PC-9 (cell line): ENCODE measurements at regions not wholly inside any gene's neighbourhood (a gene's known extent, or its start where the extent isn't known, plus 50 kb on each side); places are given as distances from the start of the nearest gene placed in this dataset.
A peak's percentile ranks its signal among the peaks of the same experiment; 100 is the strongest.

Source experiments
- BruUV-seq: library from RNA; stranded (reverse); fragments of 400-500 nt; replicated peaks from 2 replicates; lab custom pipeline; 2021; lab: Mats Ljungman, UMichigan
- CTCF ChIA-PET: fragments of 300-600 bp; sonication (Branson Sonifier 250); formaldehyde crosslinking; loops from one replicate; lab custom pipeline; 2022; ENCODE audit warnings: antibody characterized with exemption; lab: Charles Lee
- POLR2A ChIA-PET: fragments of 300-600 bp; sonication (Branson Sonifier 250); formaldehyde crosslinking; loops from one replicate; lab custom pipeline; 2022; ENCODE audit warnings: antibody characterized with exemption; ENCODE audit not compliant: unreplicated experiment; lab: Charles Lee
- DNase-seq, 2 experiments: peaks; one replicate each; pipeline versions ENCODE4 v3.0.0 to v3.0.0-alpha.2; 2015 to 2022; ENCODE audit warnings: mixed read lengths in 1 of 2
- H2AFZ ChIP-seq: fragments of 200-600 bp; sonication (generic); 2 replicates; pipeline ENCODE4 v1.8.1; 2017; ENCODE audit warnings: antibody characterized with exemption
- H3F3A ChIP-seq: fragments of 200-600 bp; sonication (generic); 2 replicates; pipeline ENCODE4 v1.8.1; 2017; ENCODE audit warnings: antibody characterized with exemption, mild to moderate bottlenecking, low read depth; ENCODE audit not compliant: insufficient read depth
- H3K27ac ChIP-seq: fragments of 200-600 bp; sonication (generic); 2 replicates; pipeline ENCODE4 v1.6.1; 2016; ENCODE audit warnings: mixed run types
- H3K27me3 ChIP-seq: fragments of 200-600 bp; sonication (generic); 2 replicates; pipeline ENCODE4 v1.6.1; 2016; ENCODE audit warnings: low read depth, mixed run types; ENCODE audit not compliant: insufficient read depth
- H3K36me3 ChIP-seq: fragments of 200-600 bp; sonication (generic); 2 replicates; pipeline ENCODE4 v1.6.1; 2016; ENCODE audit warnings: low read depth, mixed run types
- H3K4me1 ChIP-seq: fragments of 200-600 bp; sonication (generic); replicated peaks from 2 replicates; pipeline ENCODE4 v1.6.1; 2016; ENCODE audit warnings: mixed run types; ENCODE audit not compliant: insufficient read depth
- H3K4me2 ChIP-seq: fragments of 200-600 bp; sonication (generic); 2 replicates; pipeline ENCODE4 v1.6.1; 2017; ENCODE audit warnings: mixed run types
- H3K4me3 ChIP-seq: fragments of 200-600 bp; sonication (generic); 2 replicates; pipeline ENCODE4 v1.6.1; 2016; ENCODE audit warnings: mixed run types
- H3K79me2 ChIP-seq: fragments of 200-600 bp; sonication (generic); 2 replicates; pipeline ENCODE4 v1.6.1; 2017; ENCODE audit warnings: low read depth, mixed run types
- H3K9me2 ChIP-seq: fragments of 200-600 bp; sonication (generic); 2 replicates; pipeline ENCODE4 v1.8.1; 2017; ENCODE audit warnings: mild to moderate bottlenecking; ENCODE audit not compliant: insufficient read depth
- H3K9me3 ChIP-seq: fragments of 200-600 bp; sonication (generic); 2 replicates; pipeline ENCODE4 v1.8.1; 2016; ENCODE audit warnings: low read depth; ENCODE audit not compliant: insufficient read depth
- H4K20me1 ChIP-seq: fragments of 200-600 bp; sonication (generic); 2 replicates; pipeline ENCODE4 v1.8.1; 2017; ENCODE audit not compliant: insufficient read depth
- CTCF ChIP-seq: fragments of 200-600 bp; sonication (generic); conservative IDR thresholded peaks from 2 replicates; pipeline ENCODE4 v1.6.1; 2017; ENCODE audit warnings: mixed run types, antibody characterized with exemption, mild to moderate bottlenecking, moderate library complexity
- EZH2 ChIP-seq: fragments of 200-600 bp; sonication (generic); IDR thresholded peaks from 2 replicates; pipeline ENCODE4 v1.8.0; 2017; ENCODE audit warnings: antibody characterized with exemption, low read depth
- intact Hi-C: fragments of 100-400 bp; cut with micrococcal nuclease; formaldehyde crosslinking; loops from one replicate; pipeline ENCODE4 v1.10.0; 2022; ENCODE audit not compliant: unreplicated experiment

- intact Hi-C loops = no loop called here
- Histone ChIP-seq H2AFZ (no peak overlapping the region), H3K4me2 (no peak overlapping the region), H3K27me3 (peaks cover 15% of the 10 kb centered on the region; the same call in 1 of the 2 replicates), H3K27ac (no peak overlapping the region), H3K9me3 (no peaks in the 10 kb centered on the region), H3K79me2 (no peaks in the 10 kb centered on the region), H3K36me3 (no peaks in the 10 kb centered on the region), H4K20me1 (no peaks in the 10 kb centered on the region), H3K4me1 (no peaks in the 10 kb centered on the region), H3K9me2 (no peaks in the 10 kb centered on the region), H3K4me3 (no peak overlapping the region), H3F3A (no peaks in the 10 kb centered on the region)
- TF ChIP-seq EZH2 (no peak), CTCF (no peak)
- no TSS peak for BruUV-seq
- CTCF ChIA-PET = no interaction called here
- POLR2A ChIA-PET = no interaction called here
- DNase-seq = peak in 1 of 2 experiments; percentile 22
Measured at GRCh38 chr2:23034996-23035395, 350.0 kb upstream of the KLHL29 start.

GRCh38 chr2:23036629-23037028 lies 348.4 kb upstream of the KLHL29 start:
- Histone ChIP-seq H4K20me1 (no peaks in the 10 kb centered on the region), H3F3A (no peaks in the 10 kb centered on the region), H3K9me2 (no peaks in the 10 kb centered on the region), H3K4me1 (no peaks in the 10 kb centered on the region), H2AFZ (no peak overlapping the region), H3K4me3 (no peak overlapping the region), H3K79me2 (no peaks in the 10 kb centered on the region), H3K9me3 (no peaks in the 10 kb centered on the region), H3K27ac (no peak overlapping the region), H3K27me3 (peaks cover 7% of the 10 kb centered on the region; the same call in 1 of the 2 replicates), H3K4me2 (no peak overlapping the region), H3K36me3 (no peaks in the 10 kb centered on the region)
- TF ChIP-seq CTCF = no peak
- BruUV-seq = no TSS peak
- intact Hi-C loops = no loop called here
- DNase-seq = no peak
- ChIA-PET CTCF (no interaction called here), POLR2A (no interaction called here)

- Histone ChIP-seq H4K20me1 (no peaks in the 10 kb centered on the region), H3K4me2 (no peak overlapping the region), H3K27me3 (peaks cover 7% of the 10 kb centered on the region; the same call in 1 of the 2 replicates), H2AFZ (no peak overlapping the region), H3K9me3 (no peaks in the 10 kb centered on the region), H3K79me2 (no peaks in the 10 kb centered on the region), H3K9me2 (no peaks in the 10 kb centered on the region), H3K4me1 (no peaks in the 10 kb centered on the region), H3K4me3 (no peak overlapping the region), H3F3A (no peaks in the 10 kb centered on the region), H3K36me3 (no peaks in the 10 kb centered on the region), H3K27ac (no peak overlapping the region)
- DNase-seq = peak in 1 of 2 experiments; percentile 10
- BruUV-seq = no TSS peak
- CTCF ChIA-PET = no interaction called here
- intact Hi-C loops = no loop called here
- POLR2A ChIA-PET = no interaction called here
- TF ChIP-seq EZH2 (no peak), CTCF (no peak)
Measured at GRCh38 chr2:23037596-23037995, 347.4 kb upstream of the KLHL29 start.
